ENCODE measurements at regions not wholly inside any gene's neighbourhood (a gene's known extent, or its start where the extent isn't known, plus 50 kb on each side); places are given as distances from the start of the nearest gene placed in this dataset.

GRCh38 chr4:59869559-59869958, 1330.6 kb upstream of the ADGRL3 start:
- TF ChIP-seq REST (IDR thresholded peaks at IDR 0.05; ENCODE audit: low read depth) (no peak), EP300 (IDR thresholded peaks at IDR 0.05; ENCODE audit: borderline replicate concordance) (no peak), TEAD4 (IDR thresholded peaks at IDR 0.05) (no peak), RAD21 (IDR thresholded peaks at IDR 0.05; ENCODE audit: low read depth) (no peak), CREB1 (IDR thresholded peaks at IDR 0.05; ENCODE audit: low read depth) (no peak), EGR1 (IDR thresholded peaks at IDR 0.05) (no peak), NFIC (IDR thresholded peaks at IDR 0.05) (no peak)

- no peak for TF ChIP-seq TCF12 (IDR thresholded peaks at IDR 0.05; ENCODE audit: low read depth)
- TF ChIP-seq CREB1 (IDR thresholded peaks at IDR 0.05; ENCODE audit: low read depth), result no peak
- TF ChIP-seq EP300 (IDR thresholded peaks at IDR 0.05; ENCODE audit: borderline replicate concordance), result no peak
- TF ChIP-seq MAX (IDR thresholded peaks at IDR 0.05), result no peak
- TF ChIP-seq EGR1 (IDR thresholded peaks at IDR 0.05), result no peak
- no peak for TF ChIP-seq FOXM1 (IDR thresholded peaks at IDR 0.05; ENCODE audit: borderline replicate concordance, low read depth)
- no peak for TF ChIP-seq TAF1 (IDR thresholded peaks at IDR 0.05; ENCODE audit: low read depth)
- TF ChIP-seq YY1 (IDR thresholded peaks at IDR 0.05; ENCODE audit: low read depth), result no peak
- no peak for TF ChIP-seq NFIC (IDR thresholded peaks at IDR 0.05)
- TF ChIP-seq USF1 (IDR thresholded peaks at IDR 0.05), result no peak
- TF ChIP-seq ZBTB7A (IDR thresholded peaks at IDR 0.05; ENCODE audit: low read depth), result no peak
- no peak for TF ChIP-seq RAD21 (IDR thresholded peaks at IDR 0.05; ENCODE audit: low read depth)
- TF ChIP-seq CEBPB (IDR thresholded peaks at IDR 0.05), result no peak
- no peak for TF ChIP-seq TEAD4 (IDR thresholded peaks at IDR 0.05)
- no peak for TF ChIP-seq REST (IDR thresholded peaks at IDR 0.05; ENCODE audit: low read depth)
These were observed 1318.5 kb upstream of the ADGRL3 start for GRCh38 chr4:59881632-59882031.

- TF ChIP-seq CREB1 (IDR thresholded peaks at IDR 0.05; ENCODE audit: low read depth) (no peak), USF1 (IDR thresholded peaks at IDR 0.05) (no peak), ZBTB7A (IDR thresholded peaks at IDR 0.05; ENCODE audit: low read depth) (no peak), EGR1 (IDR thresholded peaks at IDR 0.05) (no peak), CEBPB (IDR thresholded peaks at IDR 0.05) (no peak), REST (IDR thresholded peaks at IDR 0.05; ENCODE audit: low read depth) (no peak), MAX (IDR thresholded peaks at IDR 0.05) (no peak), TEAD4 (IDR thresholded peaks at IDR 0.05) (no peak), TCF12 (IDR thresholded peaks at IDR 0.05; ENCODE audit: low read depth) (no peak)
These were observed 1295.8 kb upstream of the ADGRL3 start for GRCh38 chr4:59904331-59904730.

- no peak for TF ChIP-seq FOXM1 (IDR thresholded peaks at IDR 0.05; ENCODE audit: borderline replicate concordance, low read depth)
- no peak for TF ChIP-seq TEAD4 (IDR thresholded peaks at IDR 0.05)
- TF ChIP-seq CREB1 (IDR thresholded peaks at IDR 0.05; ENCODE audit: low read depth), result no peak
- TF ChIP-seq TAF1 (IDR thresholded peaks at IDR 0.05; ENCODE audit: low read depth), result no peak
- TF ChIP-seq RAD21 (IDR thresholded peaks at IDR 0.05; ENCODE audit: low read depth), result no peak
- no peak for TF ChIP-seq USF1 (IDR thresholded peaks at IDR 0.05)
- no peak for TF ChIP-seq EP300 (IDR thresholded peaks at IDR 0.05; ENCODE audit: borderline replicate concordance)
- no peak for TF ChIP-seq YY1 (IDR thresholded peaks at IDR 0.05; ENCODE audit: low read depth)
- TF ChIP-seq CEBPB (IDR thresholded peaks at IDR 0.05), result no peak
These were observed 1279.7 kb upstream of the ADGRL3 start for GRCh38 chr4:59920416-59920815.

All from Ishikawa (cell line).